Neural cell (in vitro differentiated cells): ENCODE measurements at regions not wholly inside any gene's neighbourhood (a gene's known extent, or its start where the extent isn't known, plus 50 kb on each side); places are given as distances from the start of the nearest gene placed in this dataset.
A peak's percentile ranks its signal among the peaks of the same experiment; 100 is the strongest.

Source experiments
- H2AFZ ChIP-seq: fragments of 200-600, 300-800 bp; sonication (generic), shearing (Covaris generic); 2 replicates; pipeline ENCODE4 v1.6.0; 2014; ENCODE audit warnings: low read depth, mild to moderate bottlenecking, antibody characterized with exemption, low read length, moderate library complexity
- H3F3A ChIP-seq: fragments of 200-600 bp; shearing (Covaris generic); 2 replicates; pipeline ENCODE4 v1.6.1; 2016; ENCODE audit warnings: mild to moderate bottlenecking, moderate library complexity, mixed read lengths, antibody characterized with exemption, low read length; ENCODE audit not compliant: insufficient read depth, poor library complexity, severe bottlenecking
- H3K27ac ChIP-seq: fragments of 200-600, 300-800 bp; sonication (generic), shearing (Covaris generic); 2 replicates; pipeline ENCODE4 v1.5.1; 2014; ENCODE audit warnings: mild to moderate bottlenecking, low read length, moderate library complexity
- H3K27me3 ChIP-seq: fragments of 300-800, 200-600 bp; sonication (generic), shearing (Covaris generic); 2 replicates; pipeline ENCODE4 v1.6.0; 2014; ENCODE audit warnings: mild to moderate bottlenecking, low read depth, low read length, moderate library complexity; ENCODE audit not compliant: insufficient read depth
- H3K36me3 ChIP-seq: fragments of 300-800, 200-600 bp; sonication (generic), shearing (Covaris generic); 2 replicates; pipeline ENCODE4 v1.5.1; 2014; ENCODE audit warnings: mild to moderate bottlenecking, antibody characterized with exemption, low read length, moderate library complexity; ENCODE audit not compliant: insufficient read depth
- H3K4me2 ChIP-seq: fragments of 300-800, 200-600 bp; sonication (generic), shearing (Covaris generic); 2 replicates; pipeline ENCODE4 v1.6.0; 2014; ENCODE audit warnings: mild to moderate bottlenecking, low read length
- H3K4me3 ChIP-seq: fragments of 300-800, 200-600 bp; sonication (generic), shearing (Covaris generic); 2 replicates; pipeline ENCODE4 v1.5.1; 2014; ENCODE audit warnings: mild to moderate bottlenecking, low read length, moderate library complexity
- H3K79me2 ChIP-seq: fragments of 200-600 bp; shearing (Covaris generic); replicated peaks from 2 replicates; pipeline ENCODE4 v1.6.0; 2014; ENCODE audit warnings: mild to moderate bottlenecking, low read length, moderate library complexity; ENCODE audit not compliant: insufficient read depth
- H3K9ac ChIP-seq: fragments of 300-800, 200-600 bp; sonication (generic), shearing (Covaris generic); 2 replicates; pipeline ENCODE4 v1.6.1; 2016; ENCODE audit warnings: mild to moderate bottlenecking, low read length, mixed read lengths
- H3K9me2 ChIP-seq: fragments of 200-600 bp; shearing (Covaris generic); 2 replicates; pipeline ENCODE4 v1.6.1; 2016; ENCODE audit warnings: mild to moderate bottlenecking, low read length, mixed read lengths; ENCODE audit not compliant: insufficient read depth
- H3K9me3 ChIP-seq: fragments of 200-600, 300-800 bp; sonication (generic), shearing (Covaris generic); 2 replicates; pipeline ENCODE4 v1.6.1; 2016; ENCODE audit warnings: mild to moderate bottlenecking, mixed run types, low read length, moderate library complexity, mixed read lengths
- H4K20me1 ChIP-seq: fragments of 200-600 bp; shearing (Covaris generic); 2 replicates; pipeline ENCODE4 v1.6.1; 2016; ENCODE audit warnings: mild to moderate bottlenecking, mixed run types; ENCODE audit not compliant: insufficient read depth
- EP300 ChIP-seq: fragments of 450-650 bp; conservative IDR thresholded peaks from 2 replicates; pipeline ENCODE4 v1.6.1; 2014; ENCODE audit warnings: antibody characterized with exemption, mild to moderate bottlenecking, moderate library complexity; ENCODE audit not compliant: poor library complexity, severe bottlenecking
- EZH2 ChIP-seq: fragments of 200-600, 300-800 bp; shearing (Covaris generic), sonication (generic); IDR thresholded peaks from 2 replicates; pipeline ENCODE4 v1.6.1; 2014; ENCODE audit warnings: antibody characterized with exemption, low read length, borderline replicate concordance, mild to moderate bottlenecking; ENCODE audit not compliant: insufficient read depth, poor library complexity, severe bottlenecking
- MXI1 ChIP-seq: fragments of 450-650 bp; conservative IDR thresholded peaks from 2 replicates; pipeline ENCODE4 v1.6.1; 2014; ENCODE audit warnings: antibody characterized with exemption, mild to moderate bottlenecking; ENCODE audit not compliant: poor library complexity, severe bottlenecking
- POLR2AphosphoS5 ChIP-seq: IDR thresholded peaks from 2 replicates; pipeline ENCODE4 v1.6.1; 2012
- RAD21 ChIP-seq: fragments of 450-650 bp; conservative IDR thresholded peaks from 2 replicates; pipeline ENCODE4 v1.6.1; 2014; ENCODE audit warnings: antibody characterized with exemption, mild to moderate bottlenecking, moderate library complexity
- REST ChIP-seq: IDR thresholded peaks from 2 replicates; pipeline ENCODE4 v1.6.1; 2012; ENCODE audit warnings: borderline replicate concordance
- SMC3 ChIP-seq: fragments of 450-650 bp; conservative IDR thresholded peaks from 2 replicates; pipeline ENCODE4 v1.6.1; 2014; ENCODE audit warnings: antibody characterized with exemption, mild to moderate bottlenecking, moderate library complexity; ENCODE audit not compliant: poor library complexity
- TAF1 ChIP-seq: IDR thresholded peaks from 2 replicates; pipeline ENCODE4 v1.6.1; 2012; ENCODE audit warnings: low read depth
- TF ChIP-seq, protein P1 (sequence below): fragments of 450-650 bp; IDR thresholded peaks from 2 replicates; pipeline ENCODE4 v1.5.1; 2014; ENCODE audit warnings: antibody characterized with exemption, mild to moderate bottlenecking, moderate library complexity; ENCODE audit not compliant: poor library complexity, severe bottlenecking

- H2AFZ ChIP-seq = no peak overlapping the region
- H3K27ac ChIP-seq = peak overlapping the region; percentile 40
- H3K36me3 ChIP-seq = no peaks in the 10 kb centered on the region
- no peaks in the 10 kb centered on the region for H4K20me1 ChIP-seq
- no peak for TF ChIP-seq POLR2AphosphoS5
- TF ChIP-seq MXI1 = no peak
- TF ChIP-seq EZH2 = no peak
- TF ChIP-seq TAF1 = no peak
- TF ChIP-seq, protein P1, sequence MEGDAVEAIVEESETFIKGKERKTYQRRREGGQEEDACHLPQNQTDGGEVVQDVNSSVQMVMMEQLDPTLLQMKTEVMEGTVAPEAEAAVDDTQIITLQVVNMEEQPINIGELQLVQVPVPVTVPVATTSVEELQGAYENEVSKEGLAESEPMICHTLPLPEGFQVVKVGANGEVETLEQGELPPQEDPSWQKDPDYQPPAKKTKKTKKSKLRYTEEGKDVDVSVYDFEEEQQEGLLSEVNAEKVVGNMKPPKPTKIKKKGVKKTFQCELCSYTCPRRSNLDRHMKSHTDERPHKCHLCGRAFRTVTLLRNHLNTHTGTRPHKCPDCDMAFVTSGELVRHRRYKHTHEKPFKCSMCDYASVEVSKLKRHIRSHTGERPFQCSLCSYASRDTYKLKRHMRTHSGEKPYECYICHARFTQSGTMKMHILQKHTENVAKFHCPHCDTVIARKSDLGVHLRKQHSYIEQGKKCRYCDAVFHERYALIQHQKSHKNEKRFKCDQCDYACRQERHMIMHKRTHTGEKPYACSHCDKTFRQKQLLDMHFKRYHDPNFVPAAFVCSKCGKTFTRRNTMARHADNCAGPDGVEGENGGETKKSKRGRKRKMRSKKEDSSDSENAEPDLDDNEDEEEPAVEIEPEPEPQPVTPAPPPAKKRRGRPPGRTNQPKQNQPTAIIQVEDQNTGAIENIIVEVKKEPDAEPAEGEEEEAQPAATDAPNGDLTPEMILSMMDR = no peak
- TF ChIP-seq REST = no peak
- no peak for TF ChIP-seq SMC3
- no peak for TF ChIP-seq RAD21
- no peak for TF ChIP-seq EP300
- no peaks in the 10 kb centered on the region for H3K79me2 ChIP-seq
- H3K27me3 ChIP-seq = no peaks in the 10 kb centered on the region
- H3K4me3 ChIP-seq = no peak overlapping the region
- H3K9me2 ChIP-seq = no peaks in the 10 kb centered on the region
- no peak overlapping the region for H3K4me2 ChIP-seq
- no peaks in the 10 kb centered on the region for H3K9me3 ChIP-seq
- H3K9ac ChIP-seq = no peak overlapping the region
- H3F3A ChIP-seq = no peaks in the 10 kb centered on the region
These were observed 314.7 kb upstream of the CNR1 start for GRCh38 chr6:88480816-88481215.

DNA sequence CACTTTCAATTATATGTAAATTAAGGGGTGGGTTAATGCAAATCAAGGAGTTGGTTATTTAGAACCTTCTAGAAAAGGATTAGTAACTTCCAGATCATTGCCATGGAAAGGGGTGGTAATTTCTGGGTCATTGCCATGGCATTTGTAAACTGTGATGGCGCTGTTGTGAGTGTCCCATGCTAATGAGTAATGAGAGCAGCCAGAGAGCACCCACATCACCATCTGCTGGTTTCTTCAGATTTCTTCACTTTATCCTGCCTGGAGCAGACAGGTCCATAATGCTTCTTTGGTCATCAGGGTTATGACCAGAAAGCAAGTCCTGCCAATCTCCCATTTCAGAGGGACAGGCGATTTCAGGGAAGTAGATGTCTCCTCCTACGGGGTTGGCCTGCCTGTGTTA is 311.3 kb upstream of the CNR1 start:
- H3K27ac ChIP-seq = no peak overlapping the region
- H4K20me1 ChIP-seq = no peaks in the 10 kb centered on the region
- TF ChIP-seq RAD21 (no peak), EP300 (no peak), EZH2 (no peak), REST (no peak), TAF1 (no peak), SMC3 (no peak), POLR2AphosphoS5 (no peak), MXI1 (no peak)
- TF ChIP-seq, protein P1 = no peak
- H3K4me3 ChIP-seq = no peak overlapping the region
- H2AFZ ChIP-seq = no peak overlapping the region
- no peaks in the 10 kb centered on the region for H3K79me2 ChIP-seq
- H3K4me2 ChIP-seq = no peak overlapping the region
- no peaks in the 10 kb centered on the region for H3K36me3 ChIP-seq
- H3K9me2 ChIP-seq = no peaks in the 10 kb centered on the region
- no peaks in the 10 kb centered on the region for H3F3A ChIP-seq
- H3K9me3 ChIP-seq = no peaks in the 10 kb centered on the region
- no peaks in the 10 kb centered on the region for H3K27me3 ChIP-seq
- no peak overlapping the region for H3K9ac ChIP-seq
